ENCODE measurements at regions not wholly inside any gene's neighbourhood (a gene's known extent, or its start where the extent isn't known, plus 50 kb on each side); places are given as distances from the start of the nearest gene placed in this dataset.
"Not testable (repeated sequence)": the region's sequence is repeated elsewhere in the genome, so short reads cannot be mapped to it uniquely, and the experiment has no call there.

GRCh38 chr6:168939041-168939440 lies 314.6 kb downstream of the THBS2 start:
- no peak for DNase-seq (ENCODE audit: low read depth)

GRCh38 chr6:168938546-168938945 lies 315.1 kb downstream of the THBS2 start:
- DNase-seq (ENCODE audit: low read depth): no peak

GRCh38 chr6:168937054-168937453 lies 316.6 kb downstream of the THBS2 start:
- DNase-seq (ENCODE audit: low read depth): no peak

DNA sequence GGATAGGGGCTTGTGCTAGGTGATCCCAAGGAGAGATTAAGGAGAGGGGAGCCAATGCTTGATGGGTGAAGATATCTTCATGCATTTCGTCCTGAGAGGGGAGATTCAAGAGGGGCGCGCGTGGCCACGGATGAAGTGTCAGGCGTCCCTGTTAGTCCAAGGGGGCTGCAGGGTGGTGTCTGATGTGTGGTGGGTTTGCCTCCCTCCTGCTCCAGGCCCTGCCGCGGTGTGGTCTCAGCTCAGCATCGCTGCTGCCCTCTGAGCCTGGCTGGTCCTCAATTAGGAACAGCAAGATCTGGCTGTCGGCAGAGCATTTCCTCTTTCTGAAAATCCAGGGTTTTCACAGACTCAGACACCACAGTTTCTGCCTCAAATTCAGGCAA lies 318.0 kb downstream of the THBS2 start:
- no peak for DNase-seq (ENCODE audit: low read depth)

DNA sequence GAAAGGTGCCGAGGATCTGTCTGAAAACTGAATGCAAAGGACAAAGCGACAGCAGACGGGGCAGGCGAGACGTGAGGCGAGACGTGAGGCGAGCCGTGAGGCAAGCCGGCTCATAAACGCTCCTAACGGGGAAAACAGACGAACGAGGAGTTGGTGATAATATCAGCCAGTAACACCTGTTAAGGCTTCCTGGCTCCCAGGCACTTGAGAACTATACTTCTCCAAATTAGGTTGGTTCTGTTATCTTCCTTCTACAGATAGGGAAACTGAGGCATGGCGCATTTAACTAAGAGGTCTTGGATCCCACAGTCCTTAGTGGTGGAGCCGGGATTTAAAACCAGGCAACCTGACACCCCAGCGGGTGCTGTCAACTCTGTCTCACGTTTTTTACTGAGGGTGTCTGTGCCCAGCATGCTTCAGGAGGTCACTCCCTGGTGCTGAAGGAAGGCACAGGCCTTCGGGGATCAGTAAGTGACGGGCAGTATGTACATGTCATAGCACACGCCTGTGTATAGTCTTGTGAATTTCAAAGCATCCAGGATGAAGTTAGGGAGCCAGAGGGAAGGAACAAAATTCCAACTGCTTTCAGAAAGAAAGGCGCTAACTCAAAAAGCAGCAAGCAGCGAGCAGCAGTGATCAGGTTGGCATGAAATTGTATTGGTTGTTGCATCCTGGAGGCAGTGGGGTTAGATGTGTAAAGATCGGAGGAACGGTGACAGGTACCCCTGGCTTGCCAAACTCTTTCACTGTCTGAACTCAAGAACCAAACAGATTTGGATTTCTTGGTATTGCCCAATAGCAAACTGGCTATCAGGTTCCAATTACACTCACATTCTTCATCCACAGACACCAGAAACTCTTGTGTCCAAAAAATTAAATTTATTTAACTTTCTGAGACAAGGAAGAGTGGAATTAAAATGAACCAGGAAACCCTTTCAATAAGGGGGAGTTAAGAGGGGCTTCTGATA lies 318.7 kb downstream of the THBS2 start:
- DNase-seq (ENCODE audit: low read depth): no peak

GRCh38 chr6:168932171-168932570 lies 321.5 kb downstream of the THBS2 start:
- DNase-seq (ENCODE audit: low read depth): not testable (repeated sequence)

GRCh38 chr6:168931072-168931471 lies 322.6 kb downstream of the THBS2 start:
- DNase-seq (ENCODE audit: low read depth): not testable (repeated sequence)

DNA sequence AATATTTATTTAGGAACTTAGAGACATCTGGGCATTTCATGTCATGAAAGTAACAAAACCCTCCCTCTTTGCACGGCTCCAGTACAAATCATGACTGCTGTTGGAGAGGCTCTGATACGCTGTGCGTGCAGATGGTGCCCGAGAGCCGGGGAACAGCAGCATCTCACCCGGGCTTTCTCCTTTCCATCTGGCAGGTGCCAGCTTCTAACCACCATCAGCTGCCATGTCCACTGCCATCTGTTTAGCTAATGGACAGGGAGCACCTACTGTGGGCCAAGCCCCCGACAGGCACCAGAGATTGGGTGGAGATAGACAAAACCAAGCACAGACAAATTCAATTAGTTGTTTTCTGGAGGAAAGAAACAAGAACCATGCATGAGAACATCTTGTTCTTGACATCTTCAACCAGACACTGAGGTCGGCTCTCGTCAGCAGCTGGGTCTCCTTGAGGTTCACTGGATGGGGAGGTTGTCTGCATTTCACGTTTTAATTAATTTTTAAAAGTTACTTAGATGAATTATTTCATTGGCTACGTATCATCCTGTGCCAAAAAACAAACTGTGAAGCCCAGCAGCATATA lies 323.7 kb downstream of the THBS2 start:
- no peak for DNase-seq (ENCODE audit: low read depth)

- DNase-seq (ENCODE audit: low read depth): no peak
These were observed 325.6 kb downstream of the THBS2 start for GRCh38 chr6:168928012-168928411.

DNA sequence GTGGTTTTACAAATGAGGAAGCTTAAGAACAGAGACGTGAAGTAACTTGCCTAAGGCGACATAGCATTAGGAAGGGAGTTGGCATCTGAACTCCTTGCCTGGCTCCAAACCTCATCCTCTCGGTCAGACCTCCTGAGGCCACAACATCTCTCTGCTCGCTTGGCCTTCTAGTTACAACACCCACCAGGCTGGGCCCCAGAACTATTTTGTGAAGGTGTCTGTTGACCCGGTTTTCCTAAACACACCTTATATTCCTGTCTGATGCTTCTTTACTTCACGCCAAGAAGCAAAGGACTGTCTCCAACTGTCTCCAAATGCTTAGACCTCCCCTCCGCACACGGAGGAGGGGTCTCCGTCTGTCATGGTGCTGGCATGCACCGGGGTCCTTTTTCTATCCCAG lies 326.6 kb downstream of the THBS2 start:
- DNase-seq (ENCODE audit: low read depth): no peak

DNA sequence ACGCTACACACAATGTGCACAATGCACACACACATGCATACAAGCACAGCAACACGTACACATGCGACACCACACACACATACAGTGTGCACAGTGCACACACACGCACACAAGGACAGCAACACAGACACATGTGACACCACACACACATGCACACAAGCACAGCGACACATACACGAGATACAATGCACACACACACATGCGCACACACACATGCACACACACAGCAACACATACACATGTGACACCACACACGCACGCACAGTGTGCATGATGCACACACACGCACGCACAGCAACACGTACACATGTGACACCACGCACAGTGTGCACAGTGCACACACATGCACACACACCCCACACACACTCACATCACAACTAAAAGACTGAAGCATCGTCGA lies 327.3 kb downstream of the THBS2 start:
- no peak for DNase-seq (ENCODE audit: low read depth)

GRCh38 chr6:168925671-168926070 lies 328.0 kb downstream of the THBS2 start:
- DNase-seq (ENCODE audit: low read depth): no peak

GRCh38 chr6:168923171-168923570 lies 330.5 kb downstream of the THBS2 start:
- DNase-seq (ENCODE audit: low read depth): no peak

DNA sequence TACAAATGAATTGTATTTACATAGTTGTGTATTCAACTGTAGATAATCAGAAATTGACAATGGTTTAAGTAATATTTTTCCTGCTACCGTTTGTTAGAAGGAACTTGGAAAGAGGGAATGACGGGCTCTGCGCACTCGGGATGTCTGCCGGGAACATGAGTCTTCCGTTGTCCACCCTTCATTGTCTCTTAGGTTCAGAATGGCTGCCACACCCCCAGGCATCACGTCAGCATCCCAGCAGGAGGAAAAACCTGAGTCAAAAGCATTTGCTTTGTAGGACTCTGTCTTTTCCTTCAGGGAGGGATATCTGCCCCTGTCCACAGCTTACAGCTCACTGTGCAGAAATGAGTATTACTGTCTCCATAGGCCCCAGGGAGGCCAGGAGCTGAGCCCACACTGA lies 331.2 kb downstream of the THBS2 start:
- DNase-seq (ENCODE audit: low read depth): no peak

GRCh38 chr6:168920289-168920688 lies 333.4 kb downstream of the THBS2 start:
- DNase-seq (ENCODE audit: low read depth): no peak

- DNase-seq (ENCODE audit: low read depth): no peak
These were observed 334.0 kb downstream of the THBS2 start for GRCh38 chr6:168919470-168920179.

DNA sequence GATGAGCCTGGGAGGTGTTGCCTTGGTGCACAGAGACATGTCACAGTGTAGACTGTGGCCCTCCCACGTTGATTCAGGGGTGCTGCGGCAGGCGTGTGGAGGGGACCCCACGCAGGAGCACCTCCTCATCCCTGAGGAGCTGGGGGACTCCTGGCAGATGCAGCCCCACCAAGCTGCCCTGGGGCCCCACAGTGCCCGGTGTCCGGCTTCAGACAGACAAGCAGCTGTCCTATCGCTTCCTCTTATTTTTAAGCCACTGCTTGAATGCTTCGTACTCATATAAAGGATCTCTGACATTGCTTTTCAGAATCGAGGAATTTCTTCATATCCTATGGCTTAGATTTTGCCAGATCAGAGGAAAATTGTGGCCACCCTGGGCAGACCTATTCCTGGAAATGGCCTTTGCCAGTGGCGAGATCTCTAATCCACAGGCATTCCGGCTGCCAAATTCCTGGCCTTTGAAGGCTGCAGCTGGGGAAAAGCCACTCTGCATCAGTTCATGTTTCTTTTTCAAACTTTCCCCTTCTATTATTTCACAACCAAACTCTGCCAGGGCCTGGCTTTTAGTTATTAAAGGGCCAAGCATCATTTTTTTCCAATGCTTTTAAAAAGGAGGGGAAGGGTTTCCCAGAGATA lies 337.0 kb downstream of the THBS2 start:
- DNase-seq (ENCODE audit: low read depth): no peak

DNA sequence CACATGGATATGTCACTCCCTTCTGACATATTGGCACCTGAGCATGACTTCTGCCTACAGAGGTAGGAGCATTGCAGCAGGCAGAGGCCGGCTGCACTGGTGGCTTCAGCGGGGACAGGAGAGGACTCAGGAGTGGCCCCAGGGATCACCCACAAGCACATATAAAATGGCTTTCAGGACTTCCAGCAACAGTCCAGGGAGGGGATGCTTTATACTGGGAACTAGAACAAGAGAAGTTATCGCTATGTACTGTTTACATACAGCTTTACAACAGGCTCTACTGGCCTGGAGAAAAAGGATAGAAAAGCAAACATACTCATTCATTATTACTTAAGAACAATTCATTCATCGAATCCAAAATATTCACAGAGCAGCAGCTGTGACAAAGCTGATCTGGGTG lies 337.8 kb downstream of the THBS2 start:
- DNase-seq (ENCODE audit: low read depth): no peak

DNA sequence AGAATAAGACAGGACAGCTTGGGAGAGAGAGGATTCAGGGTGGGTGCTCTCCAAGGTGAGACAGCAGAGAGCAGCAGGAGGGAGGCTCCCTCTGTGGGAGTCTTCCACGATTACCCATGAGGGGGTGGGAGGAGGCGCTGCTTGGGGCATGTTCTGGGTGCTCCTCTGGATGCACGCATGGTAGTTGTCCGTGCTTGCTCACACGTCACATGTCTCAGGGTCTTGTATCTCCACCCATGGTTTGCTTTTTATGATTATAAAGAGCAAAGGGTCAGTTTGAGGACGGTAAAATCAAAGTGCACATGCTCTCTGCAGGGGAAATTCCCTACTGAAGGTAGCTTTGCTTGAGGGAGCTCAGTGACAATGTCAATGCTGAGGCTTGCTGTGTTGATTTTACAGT lies 338.4 kb downstream of the THBS2 start:
- no peak for DNase-seq (ENCODE audit: low read depth)

- no peak for DNase-seq (ENCODE audit: low read depth)
These were observed 339.7 kb downstream of the THBS2 start for GRCh38 chr6:168913866-168914469.

DNA sequence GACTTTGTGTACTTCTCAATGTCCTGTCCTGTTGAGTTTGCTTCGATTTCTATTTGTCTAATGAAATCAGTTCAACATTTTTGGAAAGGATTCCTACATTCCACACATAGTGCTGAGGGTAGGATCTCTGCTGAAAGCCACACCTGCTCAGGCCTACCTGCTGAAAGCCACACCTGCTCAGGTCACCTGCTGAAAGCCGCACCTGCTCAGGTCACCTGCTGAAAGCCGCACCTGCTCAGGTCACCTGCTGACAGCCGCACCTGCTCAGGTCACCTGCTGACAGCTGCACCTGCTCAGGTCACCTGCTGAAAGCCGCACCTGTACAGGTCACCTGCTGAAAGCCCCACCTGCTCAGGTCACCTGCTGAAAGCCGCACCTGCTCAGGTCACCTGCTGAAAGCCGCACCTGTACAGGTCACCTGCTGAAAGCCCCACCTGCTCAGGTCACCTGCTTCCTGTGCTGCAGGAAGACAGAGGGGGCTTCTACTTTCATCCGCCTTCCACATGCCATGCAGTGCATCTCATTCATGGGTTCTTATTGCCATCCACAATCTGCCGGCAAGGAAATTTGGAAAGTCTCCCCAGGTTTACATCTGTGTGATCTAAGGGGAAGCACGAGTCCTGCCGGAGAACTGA lies 340.3 kb downstream of the THBS2 start:
- DNase-seq (ENCODE audit: low read depth): not testable (repeated sequence)

Data from T follicular helper cell (primary cell).